ENCODE measurements at regions not wholly inside any gene's neighbourhood (a gene's known extent, or its start where the extent isn't known, plus 50 kb on each side); places are given as distances from the start of the nearest gene placed in this dataset.
"Not testable (repeated sequence)": the region's sequence is repeated elsewhere in the genome, so short reads cannot be mapped to it uniquely, and the experiment has no call there.

GRCh38 chr4:155578219-155578618, 88.4 kb upstream of the GUCY1A1 start:
- Mint-ChIP-seq H3K36me3 (ENCODE audit: insufficient read depth) (no peaks in the 10 kb centered on the region), H3K27me3 (ENCODE audit: low read depth) (no peaks in the 10 kb centered on the region), H3K4me3 (no peak overlapping the region), H3K4me1 (ENCODE audit: low read depth) (peaks cover 6% of the 10 kb centered on the region), H3K9me3 (no peaks in the 10 kb centered on the region)
- no peak for DNase-seq
- ATAC-seq, result no peak

GRCh38 chr4:155574329-155574728, 92.3 kb upstream of the GUCY1A1 start:
- H3K4me3 Mint-ChIP-seq; H3K4me1 Mint-ChIP-seq (ENCODE audit: low read depth); DNase-seq; H3K27me3 Mint-ChIP-seq (ENCODE audit: low read depth); H3K9me3 Mint-ChIP-seq; H3K36me3 Mint-ChIP-seq (ENCODE audit: insufficient read depth); ATAC-seq: not testable (repeated sequence)

GRCh38 chr4:155573126-155573525, 93.5 kb upstream of the GUCY1A1 start:
- DNase-seq, result no peak
- H3K4me1 Mint-ChIP-seq (ENCODE audit: low read depth), result no peaks in the 10 kb centered on the region
- peaks cover 2% of the 10 kb centered on the region for H3K27me3 Mint-ChIP-seq (ENCODE audit: low read depth)
- H3K9me3 Mint-ChIP-seq, result no peaks in the 10 kb centered on the region
- no peak overlapping the region for H3K4me3 Mint-ChIP-seq
- no peak for ATAC-seq
- no peaks in the 10 kb centered on the region for H3K36me3 Mint-ChIP-seq (ENCODE audit: insufficient read depth)

- H3K9me3 Mint-ChIP-seq, result no peaks in the 10 kb centered on the region
- H3K4me3 Mint-ChIP-seq, result no peak overlapping the region
- ATAC-seq (no peak), DNase-seq (no peak)
- no peaks in the 10 kb centered on the region for H3K4me1 Mint-ChIP-seq (ENCODE audit: low read depth)
- no peaks in the 10 kb centered on the region for H3K36me3 Mint-ChIP-seq (ENCODE audit: insufficient read depth)
- H3K27me3 Mint-ChIP-seq (ENCODE audit: low read depth), result peaks cover 2% of the 10 kb centered on the region
Observed at GRCh38 chr4:155572106-155572703, 94.4 kb upstream of the GUCY1A1 start.

- peaks cover 2% of the 10 kb centered on the region for H3K27me3 Mint-ChIP-seq (ENCODE audit: low read depth)
- ATAC-seq (no peak), DNase-seq (no peak)
- no peak overlapping the region for H3K4me3 Mint-ChIP-seq
- H3K4me1 Mint-ChIP-seq (ENCODE audit: low read depth), result no peaks in the 10 kb centered on the region
- no peaks in the 10 kb centered on the region for H3K9me3 Mint-ChIP-seq
- H3K36me3 Mint-ChIP-seq (ENCODE audit: insufficient read depth), result no peaks in the 10 kb centered on the region
Observed at GRCh38 chr4:155571184-155571944, 95.3 kb upstream of the GUCY1A1 start.

GRCh38 chr4:155570661-155571060, 96.0 kb upstream of the GUCY1A1 start:
- no peak for ATAC-seq
- no peak for DNase-seq
- no peaks in the 10 kb centered on the region for H3K36me3 Mint-ChIP-seq (ENCODE audit: insufficient read depth)
- H3K4me1 Mint-ChIP-seq (ENCODE audit: low read depth), result no peaks in the 10 kb centered on the region
- H3K27me3 Mint-ChIP-seq (ENCODE audit: low read depth), result peaks cover 2% of the 10 kb centered on the region
- H3K9me3 Mint-ChIP-seq, result no peaks in the 10 kb centered on the region
- no peak overlapping the region for H3K4me3 Mint-ChIP-seq

GRCh38 chr4:155569960-155570515, 96.6 kb upstream of the GUCY1A1 start:
- H3K4me3 Mint-ChIP-seq, result no peak overlapping the region
- DNase-seq, result no peak
- no peaks in the 10 kb centered on the region for H3K4me1 Mint-ChIP-seq (ENCODE audit: low read depth)
- ATAC-seq, result no peak
- H3K27me3 Mint-ChIP-seq (ENCODE audit: low read depth), result peaks cover 2% of the 10 kb centered on the region
- no peaks in the 10 kb centered on the region for H3K36me3 Mint-ChIP-seq (ENCODE audit: insufficient read depth)
- H3K9me3 Mint-ChIP-seq, result no peaks in the 10 kb centered on the region

- H3K4me3 Mint-ChIP-seq, result no peak overlapping the region
- no peaks in the 10 kb centered on the region for H3K9me3 Mint-ChIP-seq
- no peaks in the 10 kb centered on the region for H3K4me1 Mint-ChIP-seq (ENCODE audit: low read depth)
- DNase-seq, result no peak
- ATAC-seq, result no peak
- H3K27me3 Mint-ChIP-seq (ENCODE audit: low read depth), result peaks cover 2% of the 10 kb centered on the region
- H3K36me3 Mint-ChIP-seq (ENCODE audit: insufficient read depth), result no peaks in the 10 kb centered on the region
Observed at GRCh38 chr4:155569471-155569870, 97.2 kb upstream of the GUCY1A1 start.

- Mint-ChIP-seq H3K4me1 (ENCODE audit: low read depth) (no peaks in the 10 kb centered on the region), H3K27me3 (ENCODE audit: low read depth) (peaks cover 2% of the 10 kb centered on the region), H3K9me3 (no peaks in the 10 kb centered on the region), H3K36me3 (ENCODE audit: insufficient read depth) (no peaks in the 10 kb centered on the region), H3K4me3 (no peak overlapping the region)
- DNase-seq, result no peak
- ATAC-seq, result no peak
Observed at GRCh38 chr4:155568641-155569220, 97.9 kb upstream of the GUCY1A1 start.

GRCh38 chr4:155566354-155566753, 100.3 kb upstream of the GUCY1A1 start:
- Mint-ChIP-seq H3K36me3 (ENCODE audit: insufficient read depth) (no peaks in the 10 kb centered on the region), H3K4me3 (no peak overlapping the region), H3K27me3 (ENCODE audit: low read depth) (peaks cover 2% of the 10 kb centered on the region), H3K9me3 (no peaks in the 10 kb centered on the region), H3K4me1 (ENCODE audit: low read depth) (no peaks in the 10 kb centered on the region)
- DNase-seq (no peak), ATAC-seq (no peak)

GRCh38 chr4:155565776-155566175, 100.9 kb upstream of the GUCY1A1 start:
- Mint-ChIP-seq H3K4me3 (no peak overlapping the region), H3K9me3 (no peaks in the 10 kb centered on the region), H3K4me1 (ENCODE audit: low read depth) (no peaks in the 10 kb centered on the region), H3K36me3 (ENCODE audit: insufficient read depth) (no peaks in the 10 kb centered on the region), H3K27me3 (ENCODE audit: low read depth) (peaks cover 2% of the 10 kb centered on the region)
- no peak for ATAC-seq
- no peak for DNase-seq

GRCh38 chr4:155565330-155565729, 101.3 kb upstream of the GUCY1A1 start:
- Mint-ChIP-seq H3K9me3 (no peaks in the 10 kb centered on the region), H3K27me3 (ENCODE audit: low read depth) (peaks cover 1% of the 10 kb centered on the region), H3K36me3 (ENCODE audit: insufficient read depth) (no peaks in the 10 kb centered on the region), H3K4me1 (ENCODE audit: low read depth) (no peaks in the 10 kb centered on the region), H3K4me3 (no peak overlapping the region)
- DNase-seq (no peak), ATAC-seq (no peak)

GRCh38 chr4:155564880-155565279, 101.8 kb upstream of the GUCY1A1 start:
- Mint-ChIP-seq H3K36me3 (ENCODE audit: insufficient read depth) (no peaks in the 10 kb centered on the region), H3K9me3 (no peaks in the 10 kb centered on the region), H3K4me3 (no peak overlapping the region), H3K4me1 (ENCODE audit: low read depth) (no peaks in the 10 kb centered on the region), H3K27me3 (ENCODE audit: low read depth) (no peaks in the 10 kb centered on the region)
- ATAC-seq (no peak), DNase-seq (no peak)

GRCh38 chr4:155564086-155564485, 102.6 kb upstream of the GUCY1A1 start:
- Mint-ChIP-seq H3K27me3 (ENCODE audit: low read depth) (no peaks in the 10 kb centered on the region), H3K9me3 (no peaks in the 10 kb centered on the region), H3K4me3 (no peak overlapping the region), H3K4me1 (ENCODE audit: low read depth) (no peaks in the 10 kb centered on the region), H3K36me3 (ENCODE audit: insufficient read depth) (no peaks in the 10 kb centered on the region)
- DNase-seq, result no peak
- no peak for ATAC-seq

- no peaks in the 10 kb centered on the region for H3K27me3 Mint-ChIP-seq (ENCODE audit: low read depth)
- no peaks in the 10 kb centered on the region for H3K9me3 Mint-ChIP-seq
- no peaks in the 10 kb centered on the region for H3K36me3 Mint-ChIP-seq (ENCODE audit: insufficient read depth)
- no peak for DNase-seq
- H3K4me1 Mint-ChIP-seq (ENCODE audit: low read depth), result no peaks in the 10 kb centered on the region
- ATAC-seq, result no peak
- H3K4me3 Mint-ChIP-seq, result no peak overlapping the region
Observed at GRCh38 chr4:155559915-155560314, 106.7 kb upstream of the GUCY1A1 start.
